ENCODE measurements at regions not wholly inside any gene's neighbourhood (a gene's known extent, or its start where the extent isn't known, plus 50 kb on each side); places are given as distances from the start of the nearest gene placed in this dataset.
"Not testable (repeated sequence)": the region's sequence is repeated elsewhere in the genome, so short reads cannot be mapped to it uniquely, and the experiment has no call there.

GRCh38 chr1:213786683-213787082 lies 201.1 kb upstream of the PROX1 start:
- in situ Hi-C loops (cut with MboI; ENCODE audit: low pct_unique_long_range_greater_than_20kb, low sequenced_read_pairs, unreplicated experiment), result no loop called here
- TF ChIP-seq CTCF (IDR thresholded peaks at IDR 0.05; ENCODE audit: extremely low read depth, insufficient read depth, missing control alignments), result no peak
- DNase-seq (ENCODE audit: low spot score), result no peak

- DNase-seq (ENCODE audit: low spot score), result no peak
- no peak for TF ChIP-seq CTCF (IDR thresholded peaks at IDR 0.05; ENCODE audit: extremely low read depth, insufficient read depth, missing control alignments)
- in situ Hi-C loops (cut with MboI; ENCODE audit: low pct_unique_long_range_greater_than_20kb, low sequenced_read_pairs, unreplicated experiment), result no loop called here
Measured at GRCh38 chr1:213790565-213790964, 197.2 kb upstream of the PROX1 start.

- DNase-seq (ENCODE audit: low spot score), result no peak
- in situ Hi-C loops (cut with MboI; ENCODE audit: low pct_unique_long_range_greater_than_20kb, low sequenced_read_pairs, unreplicated experiment), result no loop called here
- TF ChIP-seq CTCF (IDR thresholded peaks at IDR 0.05; ENCODE audit: extremely low read depth, insufficient read depth, missing control alignments), result no peak
Measured at GRCh38 chr1:213793482-213794067, 194.2 kb upstream of the PROX1 start.

GRCh38 chr1:213796525-213796924 lies 191.2 kb upstream of the PROX1 start:
- TF ChIP-seq CTCF (IDR thresholded peaks at IDR 0.05; ENCODE audit: extremely low read depth, insufficient read depth, missing control alignments), result no peak
- no peak for DNase-seq (ENCODE audit: low spot score)
- in situ Hi-C loops (cut with MboI; ENCODE audit: low pct_unique_long_range_greater_than_20kb, low sequenced_read_pairs, unreplicated experiment), result no loop called here

GRCh38 chr1:213808288-213808687 lies 179.5 kb upstream of the PROX1 start:
- in situ Hi-C loops (cut with MboI; ENCODE audit: low pct_unique_long_range_greater_than_20kb, low sequenced_read_pairs, unreplicated experiment); DNase-seq (ENCODE audit: low spot score): not testable (repeated sequence)

GRCh38 chr1:213817156-213817555 lies 170.6 kb upstream of the PROX1 start:
- DNase-seq (ENCODE audit: low spot score), result no peak
- in situ Hi-C loops (cut with MboI; ENCODE audit: low pct_unique_long_range_greater_than_20kb, low sequenced_read_pairs, unreplicated experiment), result no loop called here
- no peak for TF ChIP-seq CTCF (IDR thresholded peaks at IDR 0.05; ENCODE audit: extremely low read depth, insufficient read depth, missing control alignments)

- DNase-seq (ENCODE audit: low spot score), result no peak
- in situ Hi-C loops (cut with MboI; ENCODE audit: low pct_unique_long_range_greater_than_20kb, low sequenced_read_pairs, unreplicated experiment), result no loop called here
Measured at GRCh38 chr1:213820362-213821149, 167.2 kb upstream of the PROX1 start.

More at GRCh38 chr1:213820362-213821149, 167.2 kb upstream of the PROX1 start:
- no peak for TF ChIP-seq CTCF (IDR thresholded peaks at IDR 0.05; ENCODE audit: extremely low read depth, insufficient read depth, missing control alignments)
